HL-60 (cell line): ENCODE measurements at regions not wholly inside any gene's neighbourhood (a gene's known extent, or its start where the extent isn't known, plus 50 kb on each side); places are given as distances from the start of the nearest gene placed in this dataset.

Experiments
- DNase-seq, 2 experiments: peaks; one replicate each; pipeline ENCODE4 v3.0.0-alpha.2; 2010 to 2020; ENCODE audit warnings: low read depth in 1 of 2, low spot score in 1 of 2
- H3K27ac ChIP-seq: fragments of 250-450 bp; sonication (Bioruptor Pico); replicated peaks from 2 replicates; pipeline ENCODE4 v1.5.1; 2020; ENCODE audit warnings: mild to moderate bottlenecking, moderate library complexity
- H3K27me3 ChIP-seq: fragments of 250-450 bp; sonication (Bioruptor Pico); 2 replicates; pipeline ENCODE4 v1.5.1; 2021; ENCODE audit warnings: mild to moderate bottlenecking, moderate library complexity; ENCODE audit not compliant: insufficient read depth, poor library complexity, severe bottlenecking
- H3K4me3 ChIP-seq: replicated peaks from 2 replicates; pipeline ENCODE4 v1.5.1; 2011; ENCODE audit warnings: mild to moderate bottlenecking, control low read depth, low read length; ENCODE audit not compliant: insufficient read depth
- GABPA ChIP-seq: IDR thresholded peaks from 2 replicates; pipeline ENCODE4 v1.6.1; 2012; ENCODE audit warnings: low read depth
- POLR2AphosphoS5 ChIP-seq: IDR thresholded peaks from 2 replicates; pipeline ENCODE4 v1.6.1; 2012; ENCODE audit warnings: low read depth
- REST ChIP-seq: IDR thresholded peaks from 2 replicates; pipeline ENCODE4 v1.6.1; 2012; ENCODE audit warnings: low read depth; ENCODE audit not compliant: insufficient replicate concordance
- SPI1 ChIP-seq: IDR thresholded peaks from 2 replicates; pipeline ENCODE4 v1.6.1; 2012; ENCODE audit warnings: low read depth, mild to moderate bottlenecking, borderline replicate concordance
- TF ChIP-seq, protein P1 (sequence below): IDR thresholded peaks from one replicate; pipeline ENCODE4 v1.5.1; 2011; ENCODE audit warnings: low read length, control low read depth, inconsistent platforms; ENCODE audit not compliant: insufficient read depth

DNA sequence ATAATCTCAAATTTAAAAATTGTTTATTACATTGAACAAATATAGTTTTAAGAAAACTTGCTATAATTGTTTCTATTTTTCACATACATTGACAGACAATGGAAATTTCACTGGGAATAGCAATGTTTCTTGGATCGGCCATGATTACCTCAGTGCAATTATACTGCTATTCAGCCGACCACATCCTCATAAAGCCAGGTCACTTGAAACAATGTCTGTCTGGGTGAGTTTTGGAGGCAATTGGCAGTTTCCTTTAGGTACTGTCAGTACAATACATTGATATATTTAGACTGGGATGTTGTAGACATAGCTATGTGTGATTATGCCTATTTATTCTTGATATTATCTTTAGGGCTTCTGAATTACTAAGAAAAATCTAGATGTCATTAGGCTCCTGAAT lies 89.5 kb upstream of the VEGFC start:
- no peak for DNase-seq
- Histone ChIP-seq H3K4me3 (no peak overlapping the region), H3K27ac (no peak overlapping the region), H3K27me3 (no peaks in the 10 kb centered on the region)
- TF ChIP-seq POLR2AphosphoS5: no peak
- TF ChIP-seq REST: no peak
- TF ChIP-seq GABPA: no peak
- TF ChIP-seq, protein P1, sequence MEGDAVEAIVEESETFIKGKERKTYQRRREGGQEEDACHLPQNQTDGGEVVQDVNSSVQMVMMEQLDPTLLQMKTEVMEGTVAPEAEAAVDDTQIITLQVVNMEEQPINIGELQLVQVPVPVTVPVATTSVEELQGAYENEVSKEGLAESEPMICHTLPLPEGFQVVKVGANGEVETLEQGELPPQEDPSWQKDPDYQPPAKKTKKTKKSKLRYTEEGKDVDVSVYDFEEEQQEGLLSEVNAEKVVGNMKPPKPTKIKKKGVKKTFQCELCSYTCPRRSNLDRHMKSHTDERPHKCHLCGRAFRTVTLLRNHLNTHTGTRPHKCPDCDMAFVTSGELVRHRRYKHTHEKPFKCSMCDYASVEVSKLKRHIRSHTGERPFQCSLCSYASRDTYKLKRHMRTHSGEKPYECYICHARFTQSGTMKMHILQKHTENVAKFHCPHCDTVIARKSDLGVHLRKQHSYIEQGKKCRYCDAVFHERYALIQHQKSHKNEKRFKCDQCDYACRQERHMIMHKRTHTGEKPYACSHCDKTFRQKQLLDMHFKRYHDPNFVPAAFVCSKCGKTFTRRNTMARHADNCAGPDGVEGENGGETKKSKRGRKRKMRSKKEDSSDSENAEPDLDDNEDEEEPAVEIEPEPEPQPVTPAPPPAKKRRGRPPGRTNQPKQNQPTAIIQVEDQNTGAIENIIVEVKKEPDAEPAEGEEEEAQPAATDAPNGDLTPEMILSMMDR: no peak
- no peak for TF ChIP-seq SPI1

GRCh38 chr4:176883108-176883550 lies 90.4 kb upstream of the VEGFC start:
- TF ChIP-seq POLR2AphosphoS5 (no peak), SPI1 (no peak), GABPA (no peak), REST (no peak)
- TF ChIP-seq, protein P1: no peak
- no peak overlapping the region for H3K27ac ChIP-seq
- H3K4me3 ChIP-seq: no peak overlapping the region
- DNase-seq: no peak
- H3K27me3 ChIP-seq: no peaks in the 10 kb centered on the region

- Histone ChIP-seq H3K4me3 (no peak overlapping the region), H3K27me3 (no peaks in the 10 kb centered on the region), H3K27ac (no peak overlapping the region)
- DNase-seq: no peak
- TF ChIP-seq SPI1 (no peak), GABPA (no peak), REST (no peak), POLR2AphosphoS5 (no peak)
- TF ChIP-seq, protein P1: no peak
Observed at GRCh38 chr4:176883681-176884418, 91.1 kb upstream of the VEGFC start.
